GM04504 (cell line): ENCODE measurements at regions not wholly inside any gene's neighbourhood (a gene's known extent, or its start where the extent isn't known, plus 50 kb on each side); places are given as distances from the start of the nearest gene placed in this dataset.
"Not testable (repeated sequence)": the region's sequence is repeated elsewhere in the genome, so short reads cannot be mapped to it uniquely, and the experiment has no call there.

ENCODE experiments used
- DNase-seq: peaks from one replicate; pipeline ENCODE4 v3.0.0-alpha.2; 2012; ENCODE audit warnings: low read depth

- DNase-seq = no peak
Observed at GRCh38 chr11:122022646-122023045, 93.4 kb downstream of the BLID start.

- no peak for DNase-seq
Observed at GRCh38 chr11:122020902-122021301, 95.1 kb downstream of the BLID start.

GRCh38 chr11:122019908-122020694 is 95.9 kb downstream of the BLID start:
- DNase-seq = no peak

DNA sequence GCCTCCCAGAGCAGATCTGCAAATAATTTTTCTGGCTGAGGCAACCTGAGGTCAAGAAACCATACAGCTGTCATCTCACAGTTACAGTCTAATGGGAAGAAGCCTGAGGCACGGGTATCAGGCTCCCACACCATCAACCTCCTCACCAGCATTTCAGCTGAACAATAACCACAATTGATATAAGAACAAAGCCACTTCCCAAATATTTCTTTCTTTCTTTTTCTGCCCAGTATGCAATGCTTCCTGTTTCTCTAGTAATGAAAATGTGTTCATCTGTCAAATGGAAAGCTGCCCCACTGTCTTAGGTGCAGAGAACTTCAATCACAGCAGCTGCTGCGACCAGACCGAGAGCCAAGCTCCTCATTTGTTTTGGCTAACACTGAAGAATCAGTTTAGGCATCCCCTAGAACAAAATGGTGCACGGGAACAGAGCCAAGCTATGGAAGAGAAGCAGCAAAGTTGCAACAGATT is 108.4 kb downstream of the BLID start:
- DNase-seq = no peak

- DNase-seq = no peak
Observed at GRCh38 chr11:122004446-122004845, 111.6 kb downstream of the BLID start.

DNA sequence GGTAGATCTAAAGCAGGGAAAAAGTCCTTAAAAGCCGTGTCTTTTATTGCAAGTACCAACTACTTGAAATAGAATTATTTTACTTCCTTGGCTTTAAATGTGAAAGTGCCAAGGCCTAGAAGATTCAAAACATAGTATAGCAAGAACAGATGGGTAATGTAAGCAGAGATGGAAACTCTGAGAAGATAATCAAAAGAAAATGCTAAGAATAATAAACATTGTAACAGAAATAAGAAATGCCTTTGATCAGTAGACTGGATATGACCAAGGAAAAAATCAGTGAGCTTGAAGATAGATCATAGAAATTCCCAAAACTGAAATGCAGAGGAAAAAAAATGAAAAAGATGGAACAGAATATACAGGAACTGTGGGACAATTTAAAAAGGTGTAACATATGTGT is 113.1 kb downstream of the BLID start:
- DNase-seq = no peak

GRCh38 chr11:122002047-122002446 is 114.0 kb downstream of the BLID start:
- no peak for DNase-seq

GRCh38 chr11:121999651-122000050 is 116.4 kb downstream of the BLID start:
- DNase-seq = no peak

- no peak for DNase-seq
Observed at GRCh38 chr11:121996574-121996973, 119.4 kb downstream of the BLID start.

- DNase-seq = no peak
Observed at GRCh38 chr11:121983901-121984300, 132.1 kb downstream of the BLID start.

- not testable (repeated sequence) for DNase-seq
Observed at GRCh38 chr11:121977914-121978313, 138.1 kb downstream of the BLID start.

DNA sequence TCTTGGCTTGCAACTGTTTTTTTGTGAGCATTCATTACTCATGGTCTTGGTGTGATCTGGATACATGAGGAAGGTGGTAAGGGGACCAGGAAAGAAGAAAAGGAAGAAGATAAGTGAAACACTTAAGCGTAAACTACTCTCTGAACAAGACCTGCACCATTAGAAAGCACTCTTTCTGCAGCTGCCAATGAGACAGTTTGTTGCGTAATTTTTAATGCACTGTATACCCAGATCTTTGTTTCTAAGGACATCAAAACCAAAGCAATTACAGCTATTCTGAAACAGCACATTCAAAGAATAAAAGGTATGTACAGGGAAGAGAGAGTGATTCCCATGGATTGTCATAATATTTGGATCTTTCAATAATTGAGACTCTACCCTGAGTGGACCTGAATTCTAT is 147.4 kb downstream of the BLID start:
- DNase-seq = no peak

- DNase-seq = no peak
Observed at GRCh38 chr11:121967131-121967704, 148.8 kb downstream of the BLID start.

DNA sequence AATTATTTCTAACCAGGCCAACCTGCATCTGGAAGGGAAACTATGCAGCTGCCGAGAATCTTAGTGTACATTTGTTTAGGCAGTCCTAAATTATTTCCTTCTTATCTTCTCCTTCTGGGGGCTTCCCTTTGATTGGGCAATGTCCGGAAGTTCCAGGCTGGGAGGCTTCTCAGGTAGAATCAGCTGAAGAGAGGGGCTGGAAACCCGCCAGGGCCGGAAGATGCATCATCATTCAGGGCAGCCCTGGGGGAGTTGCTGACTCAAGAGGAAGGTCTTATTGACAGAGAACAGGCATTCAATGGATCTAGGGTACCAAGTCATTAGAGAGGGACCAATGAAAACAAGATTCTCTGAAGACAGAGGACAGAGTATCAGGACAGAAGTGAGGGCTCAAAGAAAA is 150.7 kb downstream of the BLID start:
- no peak for DNase-seq

DNA sequence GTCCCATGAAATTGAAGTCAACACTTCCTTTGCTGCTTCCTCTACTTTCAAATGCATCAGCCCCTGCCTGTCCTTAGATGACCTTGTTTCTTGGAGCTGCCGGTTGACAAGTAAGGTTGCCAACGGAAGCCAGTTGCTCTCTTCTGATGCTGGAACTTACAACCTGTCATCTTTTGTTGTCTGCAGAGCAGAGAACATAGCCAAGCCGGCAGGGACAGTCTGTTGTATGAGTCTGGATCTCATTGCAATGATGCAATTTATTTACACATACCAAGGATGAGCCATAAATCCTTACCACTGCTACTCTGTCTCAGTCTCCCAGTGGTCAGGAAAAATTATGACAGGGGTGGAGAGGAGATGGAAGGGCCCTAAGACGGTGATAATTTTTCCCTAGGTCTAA is 151.4 kb downstream of the BLID start:
- DNase-seq = peak; percentile 43

- DNase-seq = not testable (repeated sequence)
Observed at GRCh38 chr11:121963846-121964245, 152.2 kb downstream of the BLID start.

- no peak for DNase-seq
Observed at GRCh38 chr11:121961321-121961801, 154.7 kb downstream of the BLID start.

DNA sequence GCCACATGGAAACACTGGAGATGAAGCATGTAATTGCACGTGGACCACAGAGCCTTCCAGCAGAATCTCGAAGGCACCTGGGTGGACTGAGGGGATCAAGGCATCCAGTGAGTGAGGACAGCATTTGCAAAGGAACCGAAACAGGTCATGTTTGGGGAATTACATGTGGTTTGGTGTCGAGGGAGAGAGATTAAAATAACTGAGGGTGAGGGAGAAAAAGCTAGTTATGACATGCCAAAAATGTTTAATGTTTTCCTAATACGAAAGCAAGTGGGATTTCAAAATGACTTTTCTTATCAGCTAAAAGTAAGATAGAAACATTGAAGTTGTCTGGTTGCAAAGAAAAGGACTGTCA is 157.1 kb downstream of the BLID start:
- no peak for DNase-seq

- no peak for DNase-seq
Observed at GRCh38 chr11:121958323-121958970, 157.6 kb downstream of the BLID start.

DNA sequence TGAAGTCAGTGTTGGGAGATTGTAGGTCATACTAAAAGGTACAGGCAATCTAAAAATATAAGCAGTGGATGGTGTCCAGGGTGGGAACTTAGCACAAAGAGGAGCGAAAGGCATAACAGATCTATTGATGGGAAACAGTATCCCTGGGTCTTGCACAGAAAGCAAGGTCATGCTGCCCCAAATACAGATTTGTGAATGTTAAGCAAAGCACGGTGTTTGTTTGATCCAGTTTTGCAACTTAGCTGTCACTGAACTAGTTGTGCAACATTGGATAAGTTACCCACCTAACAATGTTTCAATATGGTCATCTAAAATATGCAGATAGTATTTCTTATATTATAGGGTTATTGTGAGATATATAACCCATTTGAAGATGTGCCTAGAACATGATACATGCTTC is 162.9 kb downstream of the BLID start:
- DNase-seq = no peak

GRCh38 chr11:121950160-121950559 is 165.9 kb downstream of the BLID start:
- DNase-seq = no peak

GRCh38 chr11:121946514-121946913 is 169.5 kb downstream of the BLID start:
- DNase-seq = no peak

DNA sequence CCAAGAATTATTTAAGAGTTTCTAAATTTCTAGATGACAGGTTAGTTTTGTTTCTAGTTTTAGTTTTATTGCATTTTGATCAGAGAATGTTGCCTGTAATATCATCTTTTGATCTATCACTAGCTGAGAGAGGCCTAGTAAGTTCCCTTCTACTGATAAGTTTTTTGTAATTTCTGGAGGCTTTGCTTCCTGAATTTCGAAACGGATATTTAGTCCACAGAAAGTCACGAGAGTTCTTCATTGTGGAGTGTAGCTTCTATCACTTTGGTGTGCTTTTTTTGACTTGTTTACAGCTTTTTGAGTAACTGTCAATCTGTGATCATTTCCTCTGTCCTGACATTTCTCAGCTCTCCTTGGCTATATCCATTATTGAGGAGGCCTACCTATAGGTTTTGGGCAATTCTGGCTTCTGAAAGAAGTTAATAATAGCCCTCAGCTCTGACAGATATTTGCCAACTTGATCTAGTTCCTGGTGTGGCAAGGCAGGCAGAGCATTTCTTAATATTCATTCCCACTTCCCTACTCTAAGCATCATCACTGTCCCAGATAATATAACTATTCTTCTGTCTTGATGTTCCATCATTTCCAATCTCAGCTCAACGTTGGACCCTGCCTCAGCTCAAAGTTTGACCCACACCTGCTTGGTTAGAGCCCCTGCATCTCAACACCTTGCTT is 171.3 kb downstream of the BLID start:
- no peak for DNase-seq
